Coronary artery (tissue), 2 donors: ENCODE measurements at regions not wholly inside any gene's neighbourhood (a gene's known extent, or its start where the extent isn't known, plus 50 kb on each side); places are given as distances from the start of the nearest gene placed in this dataset.

Source experiments
- DNase-seq: peaks from one replicate; pipeline ENCODE4 v3.0.0-alpha.2; 2017; ENCODE audit warnings: low spot score
- H3K27ac ChIP-seq, 2 donors: fragments of 200-600 bp; sonication (generic); one replicate each; pipeline ENCODE4 v1.5.1; 2016 to 2019
- H3K4me3 ChIP-seq: fragments of 200-600 bp; sonication (generic); 2 replicates; pipeline ENCODE4 v1.5.1; 2016; ENCODE audit warnings: mild to moderate bottlenecking, moderate library complexity
- TF ChIP-seq, protein P1 (sequence below): fragments of 200-600 bp; sonication (generic); IDR thresholded peaks from one replicate; pipeline ENCODE4 v1.5.1; 2019; ENCODE audit warnings: antibody characterized with exemption

DNA sequence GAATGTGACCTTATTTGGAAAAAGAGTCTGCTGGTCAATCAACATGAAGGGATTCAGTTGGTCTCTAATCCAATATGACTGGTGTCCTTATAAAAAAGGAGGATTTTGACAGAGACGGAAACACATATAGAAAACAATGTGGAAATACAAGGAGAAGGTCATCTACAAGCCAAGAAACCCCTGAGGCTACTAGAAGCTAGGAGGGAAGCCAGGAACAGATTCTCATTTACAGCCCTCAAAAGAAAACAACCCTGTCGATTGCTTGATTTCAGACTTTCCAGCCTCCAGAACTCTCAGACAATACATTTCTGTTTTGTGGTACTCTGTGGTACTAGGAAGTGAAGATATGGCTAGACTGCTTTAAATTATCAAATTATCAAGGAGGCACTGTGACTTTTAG is 162.9 kb upstream of the IGF1R start:
- Histone ChIP-seq H3K27ac (no peak overlapping the region), H3K4me3 (no peak overlapping the region)
- TF ChIP-seq, protein P1, sequence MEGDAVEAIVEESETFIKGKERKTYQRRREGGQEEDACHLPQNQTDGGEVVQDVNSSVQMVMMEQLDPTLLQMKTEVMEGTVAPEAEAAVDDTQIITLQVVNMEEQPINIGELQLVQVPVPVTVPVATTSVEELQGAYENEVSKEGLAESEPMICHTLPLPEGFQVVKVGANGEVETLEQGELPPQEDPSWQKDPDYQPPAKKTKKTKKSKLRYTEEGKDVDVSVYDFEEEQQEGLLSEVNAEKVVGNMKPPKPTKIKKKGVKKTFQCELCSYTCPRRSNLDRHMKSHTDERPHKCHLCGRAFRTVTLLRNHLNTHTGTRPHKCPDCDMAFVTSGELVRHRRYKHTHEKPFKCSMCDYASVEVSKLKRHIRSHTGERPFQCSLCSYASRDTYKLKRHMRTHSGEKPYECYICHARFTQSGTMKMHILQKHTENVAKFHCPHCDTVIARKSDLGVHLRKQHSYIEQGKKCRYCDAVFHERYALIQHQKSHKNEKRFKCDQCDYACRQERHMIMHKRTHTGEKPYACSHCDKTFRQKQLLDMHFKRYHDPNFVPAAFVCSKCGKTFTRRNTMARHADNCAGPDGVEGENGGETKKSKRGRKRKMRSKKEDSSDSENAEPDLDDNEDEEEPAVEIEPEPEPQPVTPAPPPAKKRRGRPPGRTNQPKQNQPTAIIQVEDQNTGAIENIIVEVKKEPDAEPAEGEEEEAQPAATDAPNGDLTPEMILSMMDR: no peak
- DNase-seq: no peak

DNA sequence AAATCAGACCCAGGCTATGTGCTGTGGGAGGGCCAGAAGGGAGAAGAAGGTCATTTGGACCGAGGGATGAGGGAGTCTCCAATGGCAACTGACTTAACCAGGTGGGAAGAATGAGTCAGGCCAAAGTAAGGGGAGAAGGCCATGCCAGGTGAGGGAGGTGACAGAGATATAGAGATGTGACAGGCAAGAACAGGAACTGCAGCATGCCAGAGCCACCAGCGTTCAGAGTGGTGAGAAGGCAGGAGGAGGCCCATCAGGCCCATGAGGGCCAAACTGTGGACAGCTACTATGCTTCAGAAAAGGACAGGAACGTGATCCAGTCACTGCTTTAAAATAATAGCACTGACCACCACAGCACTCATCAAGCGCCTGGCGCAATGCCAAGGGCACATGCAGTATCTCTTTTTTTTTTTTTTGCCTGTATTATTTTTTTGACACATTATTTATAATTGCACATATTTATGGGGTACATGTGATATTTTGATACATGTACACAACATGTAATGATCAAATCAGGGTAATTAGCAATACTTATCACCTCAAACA is 154.3 kb upstream of the IGF1R start:
- no peak overlapping the region for H3K27ac ChIP-seq
- TF ChIP-seq, protein P1: no peak
- H3K4me3 ChIP-seq: no peak overlapping the region
- DNase-seq: no peak

DNA sequence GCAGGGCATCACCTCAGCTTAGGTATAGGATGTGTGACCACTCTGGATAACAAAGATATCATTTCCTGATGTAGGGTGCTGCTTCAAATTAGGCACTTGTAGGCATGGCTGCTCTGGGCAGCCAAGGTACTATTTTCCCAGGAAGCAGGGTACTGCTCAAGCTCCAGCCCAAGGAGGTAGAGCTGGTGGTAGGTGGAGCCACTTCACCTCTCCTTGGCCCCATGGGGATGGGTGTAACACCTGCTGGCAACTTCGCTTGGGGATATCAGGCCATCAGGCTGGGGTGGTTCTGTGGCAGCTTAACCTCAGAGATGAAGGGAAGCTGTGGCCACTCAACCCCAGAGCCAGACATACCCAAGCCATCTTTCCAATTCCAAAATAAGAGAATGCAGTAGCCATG is 147.1 kb upstream of the IGF1R start:
- DNase-seq: no peak
- no peak overlapping the region for H3K4me3 ChIP-seq
- TF ChIP-seq, protein P1: no peak

DNA sequence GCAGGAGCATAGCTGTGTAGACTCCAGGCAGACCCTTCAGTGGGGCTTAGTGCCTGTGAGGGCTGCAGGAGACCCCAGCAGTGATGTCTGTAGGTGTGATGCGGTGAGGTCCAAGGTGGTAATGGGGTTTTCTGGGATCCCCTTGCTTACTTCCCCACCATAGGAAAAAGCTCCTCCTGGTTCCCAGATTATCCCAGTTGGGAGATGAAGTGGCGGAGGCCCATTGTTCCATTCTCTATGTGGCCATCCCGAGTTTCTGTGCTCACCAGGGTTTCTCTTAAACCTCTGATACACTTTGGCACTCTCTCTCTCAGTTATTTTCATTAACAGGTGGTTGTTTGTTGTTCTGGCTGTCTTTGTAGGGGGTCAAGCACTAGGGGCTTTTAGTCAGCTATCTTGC is 146.7 kb upstream of the IGF1R start:
- no peak for DNase-seq
- TF ChIP-seq, protein P1: no peak
- H3K27ac ChIP-seq: no peak overlapping the region
- H3K4me3 ChIP-seq: no peak overlapping the region

More for the DNA sequence above, 147.1 kb upstream of the IGF1R start:
- H3K27ac ChIP-seq: no peak overlapping the region

DNA sequence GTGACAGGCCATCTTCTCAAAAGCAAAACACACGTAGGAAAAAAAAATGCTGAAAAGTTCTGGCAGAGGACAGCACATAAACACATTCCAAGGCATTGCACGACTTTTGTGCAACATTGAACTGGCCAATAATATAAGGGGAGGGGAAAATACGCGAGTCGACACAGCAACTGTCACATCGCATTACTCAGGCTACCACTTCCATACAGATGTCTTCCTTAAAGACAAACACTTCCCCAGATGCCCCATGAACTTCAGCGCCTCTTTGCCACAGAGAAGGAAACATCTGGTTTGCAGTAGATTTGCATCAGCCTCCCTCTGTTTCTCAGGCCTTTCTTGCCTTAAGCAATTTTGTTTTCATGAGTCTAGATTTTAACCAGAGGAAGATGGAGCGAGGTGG is 144.4 kb upstream of the IGF1R start:
- peak overlapping the region in 1 of 2 donors; percentile 44 for H3K27ac ChIP-seq
- no peak overlapping the region for H3K4me3 ChIP-seq
- TF ChIP-seq, protein P1: no peak
- no peak for DNase-seq

DNA sequence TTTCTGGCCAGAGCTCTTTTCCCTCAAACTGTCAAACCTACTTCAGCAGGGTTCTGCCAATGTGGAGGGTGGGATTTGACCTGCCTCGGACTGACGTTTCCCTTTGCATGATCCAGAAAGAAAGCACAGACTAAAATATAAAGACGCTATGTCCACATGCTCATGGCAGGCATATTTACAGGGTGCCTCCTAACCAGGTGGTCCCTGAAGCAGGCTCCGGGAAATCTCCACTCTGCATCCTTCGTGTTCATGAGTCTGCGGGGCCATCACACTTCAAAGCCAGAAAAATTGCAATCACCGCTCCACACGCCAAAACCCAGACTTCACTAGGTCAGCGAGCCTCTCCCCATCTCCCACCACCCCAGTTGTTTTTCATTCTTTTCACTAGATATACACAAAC is 143.3 kb upstream of the IGF1R start:
- no peak for DNase-seq
- Histone ChIP-seq H3K4me3 (no peak overlapping the region), H3K27ac (peak overlapping the region in 1 of 2 donors; percentile 58)
- TF ChIP-seq, protein P1: no peak

DNA sequence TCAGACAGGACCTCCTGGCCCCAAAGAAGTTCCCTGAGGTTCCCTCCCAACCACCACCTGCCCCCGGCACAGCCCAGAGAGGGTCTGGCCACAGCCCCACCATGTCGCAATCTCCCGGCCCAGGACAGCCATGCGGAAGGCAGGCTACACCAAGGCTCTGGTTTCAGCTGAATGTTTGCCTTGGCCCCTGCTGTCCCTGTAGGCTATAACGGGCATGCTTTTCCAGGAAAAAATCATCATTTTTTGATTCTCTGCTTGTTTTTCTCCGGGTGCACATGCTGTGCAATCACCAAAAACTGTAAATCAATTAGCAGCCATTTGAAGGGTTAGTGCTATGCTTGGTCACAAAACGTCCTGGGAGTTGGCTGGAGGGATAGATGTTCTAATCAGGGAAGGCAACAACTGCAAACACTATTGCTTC is 142.7 kb upstream of the IGF1R start:
- TF ChIP-seq, protein P1: no peak
- DNase-seq: no peak
- Histone ChIP-seq H3K27ac (peak overlapping the region in 1 of 2 donors; percentile 58), H3K4me3 (no peak overlapping the region)
